Loucy (cell line): ENCODE measurements at regions not wholly inside any gene's neighbourhood (a gene's known extent, or its start where the extent isn't known, plus 50 kb on each side); places are given as distances from the start of the nearest gene placed in this dataset.

Experiments
- H2AFZ ChIP-seq: fragments of 200-600 bp; sonication (generic); 2 replicates; pipeline ENCODE4 v1.6.0; 2016; ENCODE audit warnings: antibody characterized with exemption, mild to moderate bottlenecking, low read length, moderate library complexity
- H3F3A ChIP-seq: fragments of 200-600 bp; 2 replicates; pipeline ENCODE4 v1.6.0; 2016; ENCODE audit warnings: antibody characterized with exemption, low read depth, mild to moderate bottlenecking
- H3K27me3 ChIP-seq: fragments of 200-600 bp; sonication (generic); 2 replicates; pipeline ENCODE4 v1.6.1; 2014; ENCODE audit warnings: low read length, mild to moderate bottlenecking; ENCODE audit not compliant: insufficient read depth, poor library complexity, severe bottlenecking
- H3K36me3 ChIP-seq: fragments of 200-600 bp; sonication (generic); 2 replicates; pipeline ENCODE4 v1.6.1; 2016; ENCODE audit warnings: low read length; ENCODE audit not compliant: insufficient read depth
- H3K4me1 ChIP-seq: fragments of 200-600 bp; sonication (generic); 2 replicates; pipeline ENCODE4 v1.5.1; 2014; ENCODE audit warnings: low read length, mild to moderate bottlenecking; ENCODE audit not compliant: insufficient read depth, poor library complexity, severe bottlenecking
- H3K4me2 ChIP-seq: fragments of 200-600 bp; sonication (generic); 2 replicates; pipeline ENCODE4 v1.6.0; 2014; ENCODE audit warnings: antibody characterized with exemption, low read length, low read depth, mild to moderate bottlenecking; ENCODE audit not compliant: poor library complexity, severe bottlenecking
- H3K4me3 ChIP-seq: fragments of 200-600 bp; sonication (generic); 2 replicates; pipeline ENCODE4 v1.5.1; 2014; ENCODE audit warnings: low read length, mild to moderate bottlenecking, mixed read lengths; ENCODE audit not compliant: poor library complexity, severe bottlenecking
- H3K79me2 ChIP-seq: fragments of 200-600 bp; sonication (generic); 2 replicates; pipeline ENCODE4 v1.6.1; 2014; ENCODE audit warnings: low read length; ENCODE audit not compliant: insufficient read depth
- H3K9ac ChIP-seq: fragments of 200-600 bp; sonication (generic); 2 replicates; pipeline ENCODE4 v1.6.0; 2014; ENCODE audit warnings: mild to moderate bottlenecking, low read depth, low read length, moderate library complexity; ENCODE audit not compliant: poor library complexity, severe bottlenecking
- H3K9me2 ChIP-seq: fragments of 200-600 bp; sonication (generic); replicated peaks from 2 replicates; pipeline ENCODE4 v1.6.1; 2016; ENCODE audit warnings: low read depth, low read length, mixed read lengths
- H3K9me3 ChIP-seq: fragments of 200-600 bp; sonication (generic); 2 replicates; pipeline ENCODE4 v1.6.1; 2014; ENCODE audit warnings: mild to moderate bottlenecking, antibody characterized with exemption, low read length, low read depth; ENCODE audit not compliant: insufficient read depth
- H4K20me1 ChIP-seq: fragments of 200-600 bp; sonication (generic); 2 replicates; pipeline ENCODE4 v1.6.0; 2014; ENCODE audit warnings: antibody characterized with exemption, low read length, mild to moderate bottlenecking; ENCODE audit not compliant: insufficient read depth, poor library complexity, severe bottlenecking
- EZH2phosphoT487 ChIP-seq: fragments of 200-600 bp; IDR thresholded peaks from 2 replicates; pipeline ENCODE4 v1.6.1; 2018; ENCODE audit warnings: antibody characterized with exemption, mild to moderate bottlenecking, moderate library complexity, borderline replicate concordance
- TF ChIP-seq, protein P1 (sequence below): fragments of 200-600 bp; sonication (generic); conservative IDR thresholded peaks from 2 replicates; pipeline ENCODE4 v1.5.1; 2014; ENCODE audit warnings: mild to moderate bottlenecking, antibody characterized with exemption, low read length

- H4K20me1 ChIP-seq, result no peaks in the 10 kb centered on the region
- no peaks in the 10 kb centered on the region for H3K9me2 ChIP-seq
- no peaks in the 10 kb centered on the region for H3K27me3 ChIP-seq
- no peaks in the 10 kb centered on the region for H3K36me3 ChIP-seq
- H3K79me2 ChIP-seq, result no peaks in the 10 kb centered on the region
- no peak overlapping the region for H3K4me2 ChIP-seq
- no peaks in the 10 kb centered on the region for H3F3A ChIP-seq
- no peak overlapping the region for H3K9ac ChIP-seq
- no peak overlapping the region for H3K4me3 ChIP-seq
- no peak overlapping the region for H2AFZ ChIP-seq
- TF ChIP-seq EZH2phosphoT487, result no peak
- TF ChIP-seq, protein P1, sequence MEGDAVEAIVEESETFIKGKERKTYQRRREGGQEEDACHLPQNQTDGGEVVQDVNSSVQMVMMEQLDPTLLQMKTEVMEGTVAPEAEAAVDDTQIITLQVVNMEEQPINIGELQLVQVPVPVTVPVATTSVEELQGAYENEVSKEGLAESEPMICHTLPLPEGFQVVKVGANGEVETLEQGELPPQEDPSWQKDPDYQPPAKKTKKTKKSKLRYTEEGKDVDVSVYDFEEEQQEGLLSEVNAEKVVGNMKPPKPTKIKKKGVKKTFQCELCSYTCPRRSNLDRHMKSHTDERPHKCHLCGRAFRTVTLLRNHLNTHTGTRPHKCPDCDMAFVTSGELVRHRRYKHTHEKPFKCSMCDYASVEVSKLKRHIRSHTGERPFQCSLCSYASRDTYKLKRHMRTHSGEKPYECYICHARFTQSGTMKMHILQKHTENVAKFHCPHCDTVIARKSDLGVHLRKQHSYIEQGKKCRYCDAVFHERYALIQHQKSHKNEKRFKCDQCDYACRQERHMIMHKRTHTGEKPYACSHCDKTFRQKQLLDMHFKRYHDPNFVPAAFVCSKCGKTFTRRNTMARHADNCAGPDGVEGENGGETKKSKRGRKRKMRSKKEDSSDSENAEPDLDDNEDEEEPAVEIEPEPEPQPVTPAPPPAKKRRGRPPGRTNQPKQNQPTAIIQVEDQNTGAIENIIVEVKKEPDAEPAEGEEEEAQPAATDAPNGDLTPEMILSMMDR, result no peak
- H3K9me3 ChIP-seq, result no peaks in the 10 kb centered on the region
- no peaks in the 10 kb centered on the region for H3K4me1 ChIP-seq
Measured at GRCh38 chr5:77948476-77948875, 172.3 kb upstream of the TBCA start.

GRCh38 chr5:77947041-77947428 is 170.9 kb upstream of the TBCA start:
- TF ChIP-seq EZH2phosphoT487, result no peak
- TF ChIP-seq, protein P1, result no peak
- no peak overlapping the region for H3K4me2 ChIP-seq
- no peaks in the 10 kb centered on the region for H3F3A ChIP-seq
- H3K9ac ChIP-seq, result no peak overlapping the region
- no peaks in the 10 kb centered on the region for H4K20me1 ChIP-seq
- no peaks in the 10 kb centered on the region for H3K9me3 ChIP-seq
- no peaks in the 10 kb centered on the region for H3K9me2 ChIP-seq
- H3K36me3 ChIP-seq, result no peaks in the 10 kb centered on the region
- no peaks in the 10 kb centered on the region for H3K27me3 ChIP-seq
- no peak overlapping the region for H3K4me3 ChIP-seq
- no peak overlapping the region for H2AFZ ChIP-seq
- H3K79me2 ChIP-seq, result no peaks in the 10 kb centered on the region
- H3K4me1 ChIP-seq, result no peaks in the 10 kb centered on the region

DNA sequence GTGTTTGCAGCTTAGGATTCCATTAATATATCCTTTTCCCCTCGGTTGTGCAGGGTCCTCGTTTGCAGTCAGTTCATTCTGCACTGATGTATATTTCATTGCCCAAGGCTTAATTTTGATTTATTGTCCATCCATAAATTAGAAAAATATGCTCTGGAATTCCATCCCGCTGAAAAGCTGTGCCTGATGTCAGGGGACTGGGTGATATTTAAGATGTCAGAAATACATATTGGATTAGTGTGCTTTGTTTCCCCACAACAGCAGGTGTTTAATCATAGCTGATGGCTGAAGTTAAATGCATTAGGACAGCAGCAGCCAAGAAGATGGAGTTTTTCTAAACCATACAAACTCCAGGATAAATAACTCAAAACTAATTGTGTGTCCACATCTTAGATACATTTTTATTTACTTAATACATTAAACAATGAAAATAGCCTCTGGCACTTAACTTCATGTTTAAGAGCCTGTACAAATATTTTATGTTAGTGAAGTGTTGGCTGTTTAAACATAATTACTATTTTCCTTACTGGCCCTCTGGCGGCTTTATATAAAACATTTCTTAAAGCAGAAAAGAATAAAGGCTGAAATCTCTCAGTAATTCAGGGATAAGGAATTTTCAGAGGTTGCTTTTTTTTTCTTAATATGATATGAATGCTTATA is 170.4 kb upstream of the TBCA start:
- no peaks in the 10 kb centered on the region for H3K9me2 ChIP-seq
- H3K9ac ChIP-seq, result no peak overlapping the region
- H3K79me2 ChIP-seq, result no peaks in the 10 kb centered on the region
- no peak overlapping the region for H2AFZ ChIP-seq
- no peaks in the 10 kb centered on the region for H3K27me3 ChIP-seq
- no peaks in the 10 kb centered on the region for H4K20me1 ChIP-seq
- no peaks in the 10 kb centered on the region for H3K4me1 ChIP-seq
- no peaks in the 10 kb centered on the region for H3K36me3 ChIP-seq
- no peak overlapping the region for H3K4me3 ChIP-seq
- no peak overlapping the region for H3K4me2 ChIP-seq
- no peaks in the 10 kb centered on the region for H3K9me3 ChIP-seq
- no peaks in the 10 kb centered on the region for H3F3A ChIP-seq
- TF ChIP-seq EZH2phosphoT487, result no peak
- TF ChIP-seq, protein P1, result no peak
